ENCODE measurements at regions not wholly inside any gene's neighbourhood (a gene's known extent, or its start where the extent isn't known, plus 50 kb on each side); places are given as distances from the start of the nearest gene placed in this dataset.

- no peak for TF ChIP-seq CTCF (IDR thresholded peaks at IDR 0.05; ENCODE audit: borderline replicate concordance, control extremely low read depth, extremely low read depth, insufficient read depth, missing control alignments)
- no peak for DNase-seq (ENCODE audit: low spot score)
- in situ Hi-C loops (cut with MboI; ENCODE audit: low sequenced_read_pairs, unreplicated experiment), result no loop called here
Observed at GRCh38 chr9:16335788-16336580, 534.5 kb downstream of the BNC2 start.

GRCh38 chr9:16336833-16337232, 533.6 kb downstream of the BNC2 start:
- in situ Hi-C loops (cut with MboI; ENCODE audit: low sequenced_read_pairs, unreplicated experiment), result no loop called here
- TF ChIP-seq CTCF (IDR thresholded peaks at IDR 0.05; ENCODE audit: borderline replicate concordance, control extremely low read depth, extremely low read depth, insufficient read depth, missing control alignments), result no peak
- no peak for DNase-seq (ENCODE audit: low spot score)

GRCh38 chr9:16337322-16338029, 533.0 kb downstream of the BNC2 start:
- DNase-seq (ENCODE audit: low spot score), result no peak
- no peak for TF ChIP-seq CTCF (IDR thresholded peaks at IDR 0.05; ENCODE audit: borderline replicate concordance, control extremely low read depth, extremely low read depth, insufficient read depth, missing control alignments)
- in situ Hi-C loops (cut with MboI; ENCODE audit: low sequenced_read_pairs, unreplicated experiment), result no loop called here

GRCh38 chr9:16341177-16341576, 529.3 kb downstream of the BNC2 start:
- no peak for DNase-seq (ENCODE audit: low spot score)
- in situ Hi-C loops (cut with MboI; ENCODE audit: low sequenced_read_pairs, unreplicated experiment), result no loop called here
- no peak for TF ChIP-seq CTCF (IDR thresholded peaks at IDR 0.05; ENCODE audit: borderline replicate concordance, control extremely low read depth, extremely low read depth, insufficient read depth, missing control alignments)

GRCh38 chr9:16342246-16343020, 528.0 kb downstream of the BNC2 start:
- TF ChIP-seq CTCF (IDR thresholded peaks at IDR 0.05; ENCODE audit: borderline replicate concordance, control extremely low read depth, extremely low read depth, insufficient read depth, missing control alignments), result no peak
- in situ Hi-C loops (cut with MboI; ENCODE audit: low sequenced_read_pairs, unreplicated experiment), result no loop called here
- no peak for DNase-seq (ENCODE audit: low spot score)

All from GM13976 (cell line).